Vagina (tissue), 2 donors: ENCODE measurements at regions not wholly inside any gene's neighbourhood (a gene's known extent, or its start where the extent isn't known, plus 50 kb on each side); places are given as distances from the start of the nearest gene placed in this dataset.

Source experiments
- POLR2AphosphoS5 ChIP-seq, 2 donors: sonication (generic); formaldehyde crosslinking; IDR thresholded peaks; one replicate each; pipeline ENCODE4 v1.9.0; 2017; ENCODE audit warnings: antibody characterized with exemption in 2 of 2, mild to moderate bottlenecking in 2 of 2, low read depth in 1 of 2; ENCODE audit not compliant: insufficient read depth in 1 of 2
- TF ChIP-seq, protein P1 (sequence below), 3 experiments: fragments of 450-650 bp in 2 of 3; fragments of 200-600 bp in 1 of 3; sonication (generic) in 1 of 3; IDR thresholded peaks; one replicate each; pipeline ENCODE4 v1.5.1; 2017 to 2019; ENCODE audit warnings: antibody characterized with exemption in 3 of 3, mild to moderate bottlenecking in 2 of 3, moderate library complexity in 2 of 3

DNA sequence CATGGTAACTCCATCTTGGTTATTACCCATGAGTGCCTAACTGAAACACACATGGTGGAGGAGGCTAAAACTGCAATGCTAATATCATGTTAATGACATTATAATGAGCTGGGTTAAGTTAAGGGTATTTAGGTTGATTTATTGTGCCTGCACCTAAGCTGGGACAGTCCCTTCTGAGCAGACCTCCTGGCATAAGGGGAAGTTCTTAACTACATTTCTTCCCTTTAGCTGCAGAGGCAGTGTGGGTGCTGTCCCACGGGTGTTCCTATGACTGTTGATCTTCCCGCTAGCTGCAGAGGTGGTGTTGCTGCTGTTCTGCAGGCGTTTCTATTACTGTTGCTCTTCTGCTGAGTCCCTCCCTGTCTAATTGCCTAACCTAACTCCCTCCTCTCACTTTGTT lies 183.9 kb downstream of the LURAP1L start:
- TF ChIP-seq, protein P1, sequence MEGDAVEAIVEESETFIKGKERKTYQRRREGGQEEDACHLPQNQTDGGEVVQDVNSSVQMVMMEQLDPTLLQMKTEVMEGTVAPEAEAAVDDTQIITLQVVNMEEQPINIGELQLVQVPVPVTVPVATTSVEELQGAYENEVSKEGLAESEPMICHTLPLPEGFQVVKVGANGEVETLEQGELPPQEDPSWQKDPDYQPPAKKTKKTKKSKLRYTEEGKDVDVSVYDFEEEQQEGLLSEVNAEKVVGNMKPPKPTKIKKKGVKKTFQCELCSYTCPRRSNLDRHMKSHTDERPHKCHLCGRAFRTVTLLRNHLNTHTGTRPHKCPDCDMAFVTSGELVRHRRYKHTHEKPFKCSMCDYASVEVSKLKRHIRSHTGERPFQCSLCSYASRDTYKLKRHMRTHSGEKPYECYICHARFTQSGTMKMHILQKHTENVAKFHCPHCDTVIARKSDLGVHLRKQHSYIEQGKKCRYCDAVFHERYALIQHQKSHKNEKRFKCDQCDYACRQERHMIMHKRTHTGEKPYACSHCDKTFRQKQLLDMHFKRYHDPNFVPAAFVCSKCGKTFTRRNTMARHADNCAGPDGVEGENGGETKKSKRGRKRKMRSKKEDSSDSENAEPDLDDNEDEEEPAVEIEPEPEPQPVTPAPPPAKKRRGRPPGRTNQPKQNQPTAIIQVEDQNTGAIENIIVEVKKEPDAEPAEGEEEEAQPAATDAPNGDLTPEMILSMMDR (IDR thresholded peaks at IDR 0.05) = no peak
- no peak for TF ChIP-seq POLR2AphosphoS5 (IDR thresholded peaks at IDR 0.05; ENCODE audit: insufficient read depth in 1 of 2, low read depth in 1 of 2)
